Stimulated activated naive CD4-positive, alpha-beta T cell (primary cell): ENCODE measurements at regions not wholly inside any gene's neighbourhood (a gene's known extent, or its start where the extent isn't known, plus 50 kb on each side); places are given as distances from the start of the nearest gene placed in this dataset.

Experiments
- DNase-seq, 6 experiments: peaks; one replicate each; lab custom pipeline; 2025; lab: John Stamatoyannopoulos, UW

GRCh38 chrX:128334821-128335220 is 282.6 kb upstream of the ACTRT1 start:
- no peak for DNase-seq

- DNase-seq, result no peak
These were observed 258.7 kb upstream of the ACTRT1 start for GRCh38 chrX:128310912-128311311.

GRCh38 chrX:128309311-128309710 is 257.1 kb upstream of the ACTRT1 start:
- DNase-seq, result no peak

GRCh38 chrX:128294198-128294597 is 242.0 kb upstream of the ACTRT1 start:
- DNase-seq, result no peak

- DNase-seq, result no peak
These were observed 235.5 kb upstream of the ACTRT1 start for GRCh38 chrX:128287693-128288092.

- DNase-seq, result no peak
These were observed 198.4 kb upstream of the ACTRT1 start for GRCh38 chrX:128250621-128251020.

- no peak for DNase-seq
These were observed 164.2 kb upstream of the ACTRT1 start for GRCh38 chrX:128216364-128216763.

- no peak for DNase-seq
These were observed 113.7 kb upstream of the ACTRT1 start for GRCh38 chrX:128165884-128166408.

GRCh38 chrX:128156204-128156603 is 104.0 kb upstream of the ACTRT1 start:
- DNase-seq, result no peak

- DNase-seq, result no peak
These were observed 90.5 kb upstream of the ACTRT1 start for GRCh38 chrX:128142745-128143144.

- no peak for DNase-seq
These were observed 54.4 kb upstream of the ACTRT1 start for GRCh38 chrX:128106630-128107029.

- DNase-seq, result no peak
These were observed 53.5 kb upstream of the ACTRT1 start for GRCh38 chrX:128105659-128106058.
